Mucosa of stomach (tissue), 1 donor: ENCODE measurements at regions not wholly inside any gene's neighbourhood (a gene's known extent, or its start where the extent isn't known, plus 50 kb on each side); places are given as distances from the start of the nearest gene placed in this dataset.

Experiments
- H3K27me3 ChIP-seq: one replicate; pipeline ENCODE4 v1.7.0; 2013; ENCODE audit warnings: mild to moderate bottlenecking, low read length; ENCODE audit not compliant: control insufficient read depth, insufficient read depth
- H3K36me3 ChIP-seq: one replicate; pipeline ENCODE4 v1.7.0; 2013; ENCODE audit warnings: low read length; ENCODE audit not compliant: control insufficient read depth, insufficient read depth
- H3K4me1 ChIP-seq: one replicate; pipeline ENCODE4 v1.7.0; 2013; ENCODE audit warnings: mild to moderate bottlenecking, low read length; ENCODE audit not compliant: control insufficient read depth, insufficient read depth
- H3K4me3 ChIP-seq: one replicate; pipeline ENCODE4 v1.7.0; 2013; ENCODE audit warnings: low read length
- H3K9ac ChIP-seq: one replicate; pipeline ENCODE4 v1.7.0; 2013; ENCODE audit warnings: mild to moderate bottlenecking, low read length, moderate library complexity
- H3K9me3 ChIP-seq: one replicate; pipeline ENCODE4 v1.7.0; 2013; ENCODE audit warnings: mild to moderate bottlenecking, low read length, moderate library complexity; ENCODE audit not compliant: control insufficient read depth
- donor health status: Pancreatic carcinoma.

GRCh38 chr20:39532205-39532604, 570.1 kb downstream of the DHX35 start:
- Histone ChIP-seq H3K4me3 (no peak overlapping the region), H3K27me3 (no peaks in the 10 kb centered on the region), H3K9me3 (no peaks in the 10 kb centered on the region), H3K4me1 (no peaks in the 10 kb centered on the region), H3K36me3 (no peaks in the 10 kb centered on the region), H3K9ac (no peak overlapping the region)

- Histone ChIP-seq H3K4me1 (no peaks in the 10 kb centered on the region), H3K36me3 (no peaks in the 10 kb centered on the region), H3K9ac (no peak overlapping the region), H3K27me3 (no peaks in the 10 kb centered on the region), H3K4me3 (no peak overlapping the region), H3K9me3 (no peaks in the 10 kb centered on the region)
Measured at GRCh38 chr20:39528436-39528835, 566.3 kb downstream of the DHX35 start.

GRCh38 chr20:39524371-39524911, 562.3 kb downstream of the DHX35 start:
- no peaks in the 10 kb centered on the region for H3K9me3 ChIP-seq
- no peak overlapping the region for H3K9ac ChIP-seq
- H3K4me3 ChIP-seq = no peak overlapping the region

GRCh38 chr20:39523405-39523804, 561.3 kb downstream of the DHX35 start:
- H3K9ac ChIP-seq = no peak overlapping the region
- no peaks in the 10 kb centered on the region for H3K4me1 ChIP-seq
- no peaks in the 10 kb centered on the region for H3K27me3 ChIP-seq
- no peaks in the 10 kb centered on the region for H3K9me3 ChIP-seq
- no peaks in the 10 kb centered on the region for H3K36me3 ChIP-seq
- no peak overlapping the region for H3K4me3 ChIP-seq

More at GRCh38 chr20:39524371-39524911, 562.3 kb downstream of the DHX35 start:
- Histone ChIP-seq H3K36me3 (no peaks in the 10 kb centered on the region), H3K27me3 (no peaks in the 10 kb centered on the region), H3K4me1 (no peaks in the 10 kb centered on the region)

- no peaks in the 10 kb centered on the region for H3K27me3 ChIP-seq
- H3K9me3 ChIP-seq = no peaks in the 10 kb centered on the region
- no peaks in the 10 kb centered on the region for H3K36me3 ChIP-seq
- no peak overlapping the region for H3K9ac ChIP-seq
- H3K4me1 ChIP-seq = no peaks in the 10 kb centered on the region
- H3K4me3 ChIP-seq = no peak overlapping the region
Measured at GRCh38 chr20:39518654-39519053, 556.5 kb downstream of the DHX35 start.

GRCh38 chr20:39516964-39517363, 554.8 kb downstream of the DHX35 start:
- Histone ChIP-seq H3K27me3 (no peaks in the 10 kb centered on the region), H3K4me1 (no peaks in the 10 kb centered on the region), H3K4me3 (no peak overlapping the region), H3K9ac (no peak overlapping the region), H3K36me3 (no peaks in the 10 kb centered on the region), H3K9me3 (no peaks in the 10 kb centered on the region)

- Histone ChIP-seq H3K4me3 (no peak overlapping the region), H3K27me3 (no peaks in the 10 kb centered on the region), H3K36me3 (no peaks in the 10 kb centered on the region), H3K9me3 (no peaks in the 10 kb centered on the region), H3K4me1 (no peaks in the 10 kb centered on the region), H3K9ac (no peak overlapping the region)
Measured at GRCh38 chr20:39504710-39505094, 542.6 kb downstream of the DHX35 start.

- Histone ChIP-seq H3K36me3 (no peaks in the 10 kb centered on the region), H3K4me1 (no peaks in the 10 kb centered on the region), H3K9me3 (no peaks in the 10 kb centered on the region), H3K9ac (no peak overlapping the region), H3K4me3 (no peak overlapping the region), H3K27me3 (no peaks in the 10 kb centered on the region)
Measured at GRCh38 chr20:39503902-39504709, 542.0 kb downstream of the DHX35 start.

- Histone ChIP-seq H3K36me3 (no peaks in the 10 kb centered on the region), H3K9ac (no peak overlapping the region), H3K4me3 (no peak overlapping the region), H3K4me1 (no peaks in the 10 kb centered on the region), H3K9me3 (no peaks in the 10 kb centered on the region), H3K27me3 (no peaks in the 10 kb centered on the region)
Measured at GRCh38 chr20:39492223-39492797, 530.2 kb downstream of the DHX35 start.

GRCh38 chr20:39491711-39492110, 529.6 kb downstream of the DHX35 start:
- Histone ChIP-seq H3K27me3 (no peaks in the 10 kb centered on the region), H3K9me3 (no peaks in the 10 kb centered on the region), H3K36me3 (no peaks in the 10 kb centered on the region), H3K4me1 (no peaks in the 10 kb centered on the region), H3K4me3 (no peak overlapping the region), H3K9ac (no peak overlapping the region)

GRCh38 chr20:39489986-39490560, 527.9 kb downstream of the DHX35 start:
- Histone ChIP-seq H3K9ac (no peak overlapping the region), H3K27me3 (no peaks in the 10 kb centered on the region), H3K4me3 (no peak overlapping the region), H3K4me1 (no peaks in the 10 kb centered on the region), H3K36me3 (no peaks in the 10 kb centered on the region), H3K9me3 (no peaks in the 10 kb centered on the region)
